ENCODE measurements at regions not wholly inside any gene's neighbourhood (a gene's known extent, or its start where the extent isn't known, plus 50 kb on each side); places are given as distances from the start of the nearest gene placed in this dataset.

DNA sequence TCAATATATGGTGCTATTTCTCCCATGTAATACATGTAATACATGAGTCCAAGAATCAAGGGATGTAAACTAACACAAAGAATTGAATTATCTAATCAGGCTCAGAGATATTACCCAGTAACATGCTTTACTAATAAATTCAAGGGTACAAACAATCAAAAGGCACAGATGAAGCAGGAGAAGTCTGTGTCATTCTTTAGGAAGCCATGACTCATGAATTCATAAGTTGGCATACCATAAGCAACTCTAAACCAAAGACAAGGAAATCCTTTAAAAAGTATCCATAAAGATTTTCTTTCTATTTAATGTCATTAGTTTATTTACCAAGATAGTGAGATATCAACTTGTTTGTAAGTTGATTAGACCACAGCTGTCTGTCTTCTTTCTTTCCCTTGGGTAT, 446.0 kb upstream of the IMPG1 start (continued):
- TF ChIP-seq CTCF (IDR thresholded peaks at IDR 0.05 in 2 of 3, conservative IDR thresholded peaks at IDR 0.05 in 1 of 3; ENCODE audit: borderline replicate concordance in 1 of 3, insufficient read depth in 1 of 3, low read depth in 2 of 3, low read length in 2 of 3) (no peak), REST (IDR thresholded peaks at IDR 0.05; ENCODE audit: low read depth) (no peak)

DNA sequence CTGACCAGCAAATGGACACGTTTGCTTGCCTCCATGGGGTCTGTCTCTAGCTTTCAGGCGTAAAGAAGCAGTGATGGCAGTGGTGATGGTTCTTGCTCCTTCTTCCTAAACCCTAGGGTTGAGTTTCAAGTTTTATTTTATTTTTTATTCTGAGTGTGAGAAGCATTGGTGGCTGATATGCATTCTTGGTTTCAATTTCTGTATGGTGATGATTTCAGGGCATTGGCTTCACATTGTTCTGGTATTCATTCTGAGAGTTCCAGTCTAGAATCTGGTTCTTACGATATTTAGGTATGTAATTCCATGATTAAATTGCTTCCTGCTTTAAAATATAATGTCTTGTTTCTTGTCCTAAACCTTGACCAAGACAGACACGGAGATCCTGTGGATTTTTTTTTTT, 444.5 kb upstream of the IMPG1 start:
- no TSS peak for BruUV-seq (replicated peaks)
- no peaks in the 10 kb centered on the region for H3K9me2 ChIP-seq (ENCODE audit: insufficient read depth)
- no peak for DNase-seq (ENCODE audit: low read depth, low spot score)
- no peaks in the 10 kb centered on the region for H3K36me3 ChIP-seq (ENCODE audit: control insufficient read depth in 1 of 2, insufficient read depth in 2 of 2, low read length in 2 of 2)
- POLR2A ChIA-PET = no interaction called here
- 0 out of 4 replicates have a peak, but pooled peaks cover 0 to 7% of the 10 kb centered on the region in 2 experiments for H3K4me1 ChIP-seq (ENCODE audit: control insufficient read depth in 1 of 2, insufficient read depth in 2 of 2, low read length in 2 of 2)
- H3K27me3 ChIP-seq (ENCODE audit: insufficient read depth, low read length) = no peaks in the 10 kb centered on the region
- no peak overlapping the region for H2AFZ ChIP-seq (ENCODE audit: low read depth, low read length, poor library complexity, severe bottlenecking)
- H4K20me1 ChIP-seq (ENCODE audit: insufficient read depth) = no peaks in the 10 kb centered on the region
- no peak overlapping the region for H3K4me2 ChIP-seq (ENCODE audit: low read length)
- TF ChIP-seq EGR1 (IDR thresholded peaks at IDR 0.05; ENCODE audit: low read depth) = no peak
- TF ChIP-seq JUND (IDR thresholded peaks at IDR 0.05) = no peak
- TF ChIP-seq ZNF274 (IDR thresholded peaks at IDR 0.05; ENCODE audit: low read depth, low read length) = no peak
- TF ChIP-seq MAX (IDR thresholded peaks at IDR 0.05) = no peak
- no peak for TF ChIP-seq SP1 (IDR thresholded peaks at IDR 0.05; ENCODE audit: low read depth)
- TF ChIP-seq TCF7L2 (IDR thresholded peaks at IDR 0.05; ENCODE audit: borderline replicate concordance, extremely low read depth, insufficient read depth, insufficient read length) = no peak
- no peak overlapping the region for H3K4me3 ChIP-seq (replicated peaks in 1 of 2; ENCODE audit: low read depth in 1 of 2, low read length in 2 of 2)
- no peak overlapping the region for H3K9ac ChIP-seq (ENCODE audit: low read length)
- ATAC-seq = no peak
- RAD21 ChIA-PET (ENCODE audit: low non-redundant PET in 1 of 2, low total read pairs in 2 of 2, uncharacterized antibody in 2 of 2, unreplicated experiment in 2 of 2) = no interaction called here
- CTCF ChIA-PET = no interaction called here
- H3K27ac ChIP-seq (ENCODE audit: low read depth, low read length) = no peak overlapping the region
- H3K79me2 ChIP-seq (ENCODE audit: insufficient read depth, low read length) = no peaks in the 10 kb centered on the region
- intact Hi-C loops (cut with micrococcal nuclease) = no loop called here
- H3K9me3 ChIP-seq (ENCODE audit: control insufficient read depth in 1 of 2, insufficient read depth in 1 of 2, low read depth in 1 of 2, low read length in 2 of 2) = no peaks in the 10 kb centered on the region
